SKM-1 treated with dmso at 0.1 percent for 144 hours (cell line): ENCODE measurements at regions not wholly inside any gene's neighbourhood (a gene's known extent, or its start where the extent isn't known, plus 50 kb on each side); places are given as distances from the start of the nearest gene placed in this dataset.

Experiments used
- DNase-seq: peaks from one replicate; lab custom pipeline; 2025; ENCODE audit not compliant: unreplicated experiment; lab: John Stamatoyannopoulos, UW

DNA sequence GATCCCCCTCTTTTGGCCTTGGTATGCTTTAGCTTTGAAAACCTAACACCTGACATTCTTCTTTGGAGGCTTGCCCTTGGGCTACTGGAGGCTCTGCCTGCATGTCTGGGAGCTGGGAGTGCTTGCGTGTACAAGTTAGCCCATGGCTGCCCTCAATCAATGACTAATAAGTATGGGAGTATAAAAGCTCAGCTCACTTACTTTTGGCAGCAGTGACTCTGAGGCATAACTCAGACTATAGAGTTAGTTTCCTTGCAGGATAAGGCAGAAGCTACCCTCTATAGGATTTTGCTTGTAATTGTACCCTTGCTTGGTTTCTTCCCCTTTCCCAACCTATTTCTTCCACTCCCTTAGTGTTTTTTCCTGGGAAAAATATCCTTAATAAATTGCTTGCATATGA lies 247.9 kb downstream of the PPP1R2C start:
- no peak for DNase-seq

DNA sequence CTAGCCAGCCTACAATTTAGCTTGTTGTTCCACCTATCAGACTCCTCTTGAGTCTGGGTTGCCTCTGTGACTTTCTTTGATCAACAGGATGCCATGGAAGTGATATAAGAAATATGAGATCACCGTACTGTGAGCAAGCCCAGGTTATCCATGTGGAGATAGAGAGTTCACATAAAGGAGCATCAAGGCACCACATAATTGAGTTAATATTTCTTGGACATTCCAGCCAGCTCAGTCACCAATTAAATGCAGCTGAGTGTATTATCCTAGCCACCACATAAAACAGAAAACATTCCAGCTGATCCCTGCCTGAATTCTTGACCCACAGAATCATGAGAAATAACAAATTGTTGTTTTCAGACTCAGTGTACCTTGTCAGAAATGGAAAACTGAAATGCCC lies 253.6 kb downstream of the PPP1R2C start:
- no peak for DNase-seq

DNA sequence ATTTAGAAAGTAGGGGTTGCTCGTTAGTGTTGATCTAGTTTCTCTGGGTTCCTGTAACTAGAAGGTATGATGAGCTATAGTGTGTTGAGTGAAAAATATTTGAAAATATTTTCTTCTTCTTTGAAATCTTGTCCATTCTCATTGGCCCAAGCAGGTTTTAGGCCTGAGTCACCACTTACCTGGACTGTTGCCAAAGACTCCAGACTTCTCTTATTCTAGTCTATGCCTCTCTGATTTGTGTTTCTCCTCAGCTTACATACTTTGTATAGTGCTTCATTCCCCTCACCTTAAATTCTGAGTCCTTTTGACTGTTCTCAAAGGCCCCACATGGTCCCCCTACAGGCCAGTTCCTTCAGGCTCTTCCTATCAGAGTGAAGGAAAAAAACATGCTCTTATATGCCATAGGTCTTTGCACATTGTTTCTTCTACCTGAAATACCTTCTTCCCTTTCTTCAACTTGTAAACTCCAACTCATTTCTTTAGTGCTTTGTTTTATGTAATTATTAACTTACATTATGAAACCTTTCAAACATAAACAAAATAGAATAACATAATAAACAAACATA lies 258.2 kb downstream of the PPP1R2C start:
- no peak for DNase-seq

DNA sequence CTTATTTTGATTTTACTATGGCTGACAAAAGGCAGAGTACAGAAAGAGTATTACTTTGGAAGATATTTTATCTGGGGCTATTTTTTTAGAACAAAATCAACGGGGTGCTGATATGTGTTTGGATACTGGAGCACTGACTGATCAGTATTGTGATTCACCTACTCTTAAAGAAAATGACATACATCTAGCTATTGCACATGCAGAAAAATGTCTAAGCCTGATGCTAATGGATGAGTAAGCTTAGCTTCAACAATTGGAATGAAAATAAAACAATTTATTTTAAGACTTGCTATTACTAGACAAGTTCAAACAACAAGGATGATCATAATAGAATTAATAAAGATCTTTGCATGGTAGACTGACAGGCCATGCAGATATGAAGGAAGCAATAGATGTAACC lies 262.0 kb downstream of the PPP1R2C start:
- no peak for DNase-seq

DNA sequence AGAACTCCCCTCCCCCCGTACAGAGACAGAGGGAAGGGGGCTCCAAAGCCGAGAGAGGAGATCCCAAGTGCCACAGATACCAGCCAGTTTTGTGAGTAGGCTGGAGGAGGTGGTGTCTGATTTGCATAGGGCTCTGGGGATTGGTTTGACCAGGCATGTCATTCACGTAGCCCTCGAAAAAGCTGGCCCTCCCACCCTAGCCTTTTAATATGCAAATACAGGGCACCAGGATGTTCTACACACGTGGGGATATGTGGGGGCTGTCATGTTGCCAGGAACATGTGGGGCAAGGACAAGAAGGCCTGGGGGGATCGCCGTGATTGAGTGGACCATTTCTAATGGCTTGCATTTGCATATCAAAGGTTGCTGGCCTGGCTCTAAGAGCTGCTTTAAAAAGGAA lies 272.9 kb downstream of the PPP1R2C start:
- no peak for DNase-seq

DNA sequence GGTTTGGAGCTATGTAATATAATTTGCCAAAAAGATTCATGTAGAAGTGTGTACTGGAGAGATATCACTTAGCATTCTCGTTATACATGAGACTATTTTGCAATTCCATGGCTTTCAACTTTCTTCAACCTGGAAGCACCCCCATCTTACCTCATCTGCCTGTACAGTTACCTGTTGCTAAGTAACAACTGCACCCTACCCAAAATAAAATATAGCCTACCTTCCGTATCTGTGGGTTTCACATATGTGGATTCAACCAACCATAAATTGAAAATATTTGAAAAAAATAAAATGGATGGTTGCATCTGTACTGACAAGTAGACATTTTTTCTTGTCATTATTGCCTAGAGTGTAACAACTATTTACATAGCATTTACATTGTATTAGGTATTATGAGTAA lies 278.3 kb downstream of the PPP1R2C start:
- no peak for DNase-seq

DNA sequence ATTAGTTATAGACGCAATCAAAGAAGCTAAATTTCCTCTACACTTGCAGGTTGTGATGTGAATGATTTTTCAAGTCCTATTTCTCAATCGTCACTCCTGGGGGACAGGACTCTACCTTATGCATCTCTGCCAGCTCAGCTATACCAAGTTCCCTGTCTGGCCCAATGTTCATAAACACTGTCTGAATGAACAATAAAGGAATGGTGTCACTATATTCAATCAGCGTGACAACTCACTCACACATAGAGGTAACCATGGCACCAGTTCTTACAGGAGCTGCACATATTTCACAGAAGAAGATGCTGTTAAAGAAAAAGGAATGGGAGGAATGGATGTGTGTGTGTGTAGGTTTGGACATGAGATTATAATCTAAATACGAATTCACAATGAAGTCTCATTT lies 280.6 kb downstream of the PPP1R2C start:
- DNase-seq = no peak

DNA sequence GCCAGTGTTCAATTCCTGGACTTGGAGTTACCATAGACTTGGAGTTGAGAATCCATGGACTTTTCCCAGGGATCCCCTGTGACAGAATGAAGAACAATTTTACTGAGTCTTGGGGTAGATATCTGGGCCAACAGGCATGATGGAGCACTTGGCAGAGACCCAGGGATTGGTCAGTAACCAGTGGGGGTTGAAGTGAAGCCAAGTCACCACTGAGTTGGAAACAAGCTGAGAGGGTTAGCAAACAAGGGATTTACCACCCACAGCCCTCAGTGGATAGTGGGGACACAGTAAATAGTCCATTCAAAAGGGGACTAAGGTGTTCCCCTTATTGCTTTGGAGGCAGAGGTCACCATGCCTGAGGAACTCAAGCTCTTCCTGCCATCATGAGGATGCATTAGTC lies 281.7 kb downstream of the PPP1R2C start:
- no peak for DNase-seq

DNA sequence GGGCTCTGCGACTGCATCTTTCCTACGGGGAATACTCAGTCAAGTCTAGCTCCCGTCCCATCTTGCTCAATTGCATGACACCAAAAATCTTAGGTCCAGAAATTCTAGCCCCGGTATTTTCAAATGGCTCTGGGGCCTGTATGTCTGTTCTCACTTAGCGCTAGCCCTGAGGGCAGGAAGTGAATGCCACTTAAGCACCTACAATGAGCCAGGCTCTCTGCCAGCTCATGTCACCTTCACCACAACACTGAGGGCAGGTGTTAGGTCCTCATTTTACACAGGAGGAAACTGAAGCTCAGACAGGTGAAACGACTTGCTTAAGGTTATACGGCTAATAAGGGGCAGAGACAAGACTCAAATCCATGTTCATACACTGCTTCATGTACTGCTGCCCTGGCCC lies 282.8 kb downstream of the PPP1R2C start:
- DNase-seq = no peak

DNA sequence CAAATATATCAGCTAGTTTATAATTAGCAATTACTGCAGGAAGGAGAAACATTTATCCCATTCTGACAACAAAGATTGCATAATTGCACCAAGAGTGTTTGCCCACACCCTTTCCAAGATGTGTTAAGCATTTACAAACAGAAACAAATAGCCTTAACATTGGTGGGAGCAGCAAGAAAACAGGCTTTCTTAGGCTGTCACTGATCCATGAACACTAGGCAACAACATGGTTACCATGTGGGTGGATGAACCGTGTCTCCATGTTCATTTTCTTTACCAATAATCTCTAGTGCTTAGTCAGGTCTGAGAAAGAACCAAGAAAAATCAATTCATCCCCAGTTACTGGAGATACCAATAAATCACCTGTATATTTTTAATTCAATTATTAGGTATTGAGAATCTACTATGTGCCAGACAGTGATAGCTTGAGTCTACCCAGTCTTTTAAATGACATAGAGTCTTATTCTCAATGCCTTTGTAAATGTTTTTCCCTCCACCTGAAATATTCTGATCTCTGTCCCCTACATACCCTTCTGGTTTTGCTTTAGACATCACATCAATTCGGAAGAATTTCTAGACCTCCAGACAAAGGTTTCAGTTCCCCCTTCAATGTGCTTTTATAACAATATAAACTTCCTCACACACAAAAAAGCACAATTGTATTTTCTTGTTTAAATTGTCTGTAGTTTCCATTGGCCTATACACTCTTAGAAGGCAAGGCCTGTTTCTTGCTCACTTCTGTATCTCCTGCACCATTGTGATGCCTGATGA lies 286.6 kb downstream of the PPP1R2C start:
- DNase-seq = no peak

DNA sequence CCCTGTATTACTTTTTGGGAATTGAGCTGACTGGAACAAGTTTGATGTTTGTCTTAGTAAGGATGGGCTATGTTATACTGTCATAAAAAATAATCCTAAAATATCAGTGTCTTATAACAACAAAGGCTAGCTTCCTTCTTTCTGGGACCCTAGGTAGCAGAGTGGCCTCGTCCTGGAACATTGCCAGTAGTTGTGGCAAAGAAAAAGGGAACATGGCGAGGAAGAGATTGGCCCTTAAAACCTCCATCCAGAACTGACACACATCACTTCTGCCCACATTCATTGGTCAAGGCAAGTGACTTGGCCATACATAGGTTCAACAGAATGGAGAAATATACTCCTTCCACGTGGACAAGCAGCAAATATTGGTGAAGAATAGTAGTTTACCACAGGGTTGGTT lies 287.9 kb downstream of the PPP1R2C start:
- DNase-seq = no peak

DNA sequence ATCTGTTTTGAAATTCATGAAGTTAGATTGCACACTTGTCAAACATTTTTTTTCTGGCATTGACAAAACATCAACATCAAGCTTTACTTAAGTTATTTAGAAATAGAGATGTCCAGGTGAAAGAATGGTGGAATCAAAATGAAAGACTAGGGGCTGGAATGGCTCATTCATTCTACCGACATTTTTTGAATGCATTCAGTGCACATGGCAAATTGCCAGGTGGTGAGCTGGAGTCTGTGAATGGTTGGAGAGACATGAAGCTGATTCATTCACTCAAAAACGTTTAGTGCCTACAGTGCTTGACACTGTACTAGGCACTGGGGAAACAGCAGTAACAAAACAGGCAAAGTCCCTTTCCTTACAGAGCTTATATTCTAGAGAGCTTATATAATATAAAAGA lies 292.4 kb downstream of the PPP1R2C start:
- no peak for DNase-seq

DNA sequence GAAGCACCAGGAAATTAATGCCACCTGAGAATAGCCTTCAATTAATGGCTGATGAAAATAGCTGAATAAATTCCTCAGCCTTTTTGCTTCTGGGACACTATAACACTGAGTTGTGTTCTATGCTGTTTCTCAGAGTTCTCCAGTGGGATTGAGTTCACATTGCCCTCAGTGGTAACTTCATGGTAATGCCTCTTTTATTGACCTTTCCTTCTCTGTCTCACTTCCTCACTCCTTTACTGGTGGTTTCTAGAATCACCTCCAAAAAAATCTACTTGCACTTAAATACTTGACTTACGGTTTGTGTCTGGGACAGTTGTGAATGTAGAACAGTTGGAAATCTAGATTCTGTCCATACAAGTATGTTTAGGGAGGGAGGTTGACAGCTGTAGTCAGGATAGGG lies 293.7 kb downstream of the PPP1R2C start:
- no peak for DNase-seq

DNA sequence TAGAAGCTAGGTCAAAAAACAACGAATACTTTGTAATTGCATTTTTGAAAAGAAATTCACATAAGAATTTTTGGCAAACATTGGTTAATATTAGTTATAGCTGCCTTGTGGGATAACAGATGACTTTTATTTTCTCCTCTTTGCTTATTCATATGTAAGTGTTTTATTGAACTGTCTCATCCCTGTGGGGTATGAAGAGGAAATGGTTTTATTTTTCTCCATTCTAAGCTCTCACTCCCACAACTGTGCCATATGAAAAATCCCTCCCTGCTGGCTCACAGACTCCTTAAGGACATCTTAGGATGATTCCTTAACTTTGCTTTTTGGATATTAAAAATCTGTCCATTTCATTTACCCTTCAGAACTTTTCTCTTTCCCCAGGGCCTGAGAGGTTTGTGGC lies 300.6 kb downstream of the PPP1R2C start:
- DNase-seq = no peak

DNA sequence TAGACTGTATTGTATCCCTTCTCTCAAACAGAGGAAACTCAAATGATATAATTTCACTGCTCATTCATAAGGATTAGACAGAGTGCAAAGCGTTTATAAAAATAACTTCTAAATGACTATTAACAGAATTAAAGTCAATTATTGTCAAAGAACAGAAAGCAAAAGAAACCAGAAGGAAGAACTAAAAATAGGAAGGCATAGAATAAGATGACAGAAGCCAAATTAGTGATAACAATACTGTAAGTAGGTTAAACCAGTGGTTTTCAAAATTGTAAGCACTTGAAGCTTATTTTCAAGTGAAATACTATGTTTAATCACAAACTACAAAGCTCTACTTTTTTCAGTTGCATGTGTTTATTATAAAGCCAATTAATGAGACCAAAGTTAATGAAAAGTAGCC lies 305.2 kb downstream of the PPP1R2C start:
- no peak for DNase-seq

DNA sequence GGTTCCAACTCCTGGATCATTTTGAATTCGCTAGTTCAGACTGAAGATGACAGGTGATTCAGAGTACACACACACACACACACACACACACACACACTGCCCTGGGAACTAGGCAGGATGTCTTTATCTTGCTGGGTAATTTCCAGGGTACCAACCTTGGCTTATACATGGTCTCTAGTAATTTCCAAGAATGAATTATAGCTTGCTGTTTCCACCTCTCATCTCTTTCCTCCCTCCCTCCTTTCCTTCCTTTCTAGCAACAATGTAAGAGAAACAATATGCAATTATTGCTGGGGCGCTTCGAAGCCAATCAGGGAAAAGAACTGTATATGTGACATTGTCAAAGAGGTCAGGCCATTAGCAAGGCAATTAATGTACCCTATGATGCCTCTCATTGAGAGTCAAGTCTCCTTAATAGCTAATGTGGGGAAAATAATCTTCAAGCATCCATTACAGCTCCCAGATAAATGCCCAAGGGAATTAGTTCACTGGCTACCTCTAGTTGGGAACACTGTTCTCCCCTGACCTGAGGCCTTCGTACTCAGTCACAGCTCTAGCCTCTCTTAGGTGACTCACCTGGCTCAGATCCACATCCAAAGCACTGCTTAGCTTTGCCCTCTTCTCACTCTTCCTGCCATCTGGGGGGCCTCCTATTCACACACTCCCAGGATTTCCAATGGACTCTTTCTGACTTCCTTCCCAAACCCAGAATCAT lies 311.5 kb downstream of the PPP1R2C start:
- DNase-seq = no peak

DNA sequence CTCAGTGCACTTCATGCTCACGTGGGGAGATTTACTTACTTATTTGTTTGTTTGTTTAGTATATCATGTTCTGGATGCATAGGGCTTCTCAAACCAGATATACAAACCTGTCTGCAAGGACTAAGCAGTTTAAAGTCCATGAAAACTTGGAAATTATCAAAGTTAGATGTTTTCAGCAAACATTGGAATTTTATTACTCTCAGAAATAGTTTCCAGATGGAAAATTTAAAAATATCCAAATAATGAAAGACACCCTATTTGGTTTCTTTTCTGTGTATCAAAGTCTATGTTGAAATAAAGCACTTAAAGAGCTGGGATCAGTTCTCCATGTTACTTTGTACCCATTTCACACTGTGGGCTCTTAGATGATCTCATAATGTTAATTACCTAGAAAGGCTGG lies 312.1 kb downstream of the PPP1R2C start:
- no peak for DNase-seq

DNA sequence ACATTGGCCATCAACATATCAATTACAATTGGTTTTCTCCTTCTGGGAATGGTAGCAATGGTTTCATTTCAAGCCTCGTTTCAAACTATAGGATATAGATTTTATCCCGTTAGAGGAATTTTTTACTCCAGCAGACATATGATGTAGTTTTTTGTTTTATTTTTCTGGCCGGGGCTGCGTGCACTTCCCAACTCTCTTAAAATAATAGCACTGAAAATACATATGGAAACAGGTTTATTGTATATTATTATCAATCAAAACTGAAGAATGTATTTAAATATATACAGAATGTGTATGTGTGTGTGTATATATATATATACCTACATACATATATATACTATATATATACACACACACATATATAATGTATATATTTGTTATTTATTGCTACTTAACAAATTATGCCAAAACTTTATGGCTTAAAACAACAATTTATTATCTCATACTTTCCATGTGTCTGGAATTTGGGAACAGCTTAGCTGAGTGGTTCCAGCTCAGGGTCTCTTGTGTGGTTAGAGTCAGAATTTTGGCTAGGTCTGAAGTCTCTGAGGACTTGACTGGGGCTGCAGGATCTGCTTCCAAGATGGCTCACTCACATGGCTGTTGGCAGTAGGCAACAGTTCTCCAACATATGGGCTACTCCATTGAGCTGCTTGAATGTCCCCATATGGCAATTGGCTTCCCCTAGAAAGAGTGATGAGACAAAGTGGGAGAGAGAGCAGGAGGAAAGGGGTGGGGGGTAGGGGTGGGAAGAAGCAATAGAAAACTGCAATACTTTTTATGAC lies 314.1 kb downstream of the PPP1R2C start:
- no peak for DNase-seq

DNA sequence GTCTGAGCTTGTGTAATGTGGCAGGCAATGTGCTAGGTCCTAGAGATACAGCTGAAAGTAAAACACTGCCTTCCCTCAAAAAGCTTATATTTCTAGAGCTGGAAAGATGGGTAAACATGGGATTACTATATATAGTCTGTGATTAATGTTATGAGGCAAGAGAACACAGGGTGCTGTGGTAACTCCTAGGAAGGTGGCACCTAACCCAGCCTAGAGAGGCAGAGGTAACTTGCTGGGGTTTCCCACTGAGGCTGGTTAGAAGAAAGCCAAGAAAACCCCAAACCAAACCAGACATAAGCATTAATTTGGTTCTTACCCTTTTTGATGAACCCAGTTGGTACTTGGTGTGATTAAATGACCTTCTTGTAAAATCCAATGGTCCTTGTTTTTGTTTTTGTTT lies 315.0 kb downstream of the PPP1R2C start:
- no peak for DNase-seq

DNA sequence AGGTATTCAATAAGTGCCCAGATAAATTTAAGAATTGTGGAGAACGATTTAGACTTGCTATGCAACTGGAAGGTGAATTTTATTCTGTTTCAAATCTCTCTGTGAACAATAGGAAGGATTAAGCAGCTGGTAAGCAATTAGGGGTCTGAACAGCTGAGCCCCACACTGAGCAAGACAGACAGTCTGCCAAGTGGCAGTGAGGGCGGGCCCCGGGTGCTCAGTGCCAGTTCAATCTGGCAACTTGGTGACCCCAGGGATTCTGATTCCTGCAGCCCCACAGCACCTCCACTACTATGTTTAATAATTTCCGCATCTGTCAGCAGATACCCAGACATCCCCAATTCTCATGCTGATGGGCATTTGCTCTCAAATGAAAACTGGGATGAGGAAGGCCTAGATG lies 317.3 kb downstream of the PPP1R2C start:
- no peak for DNase-seq

DNA sequence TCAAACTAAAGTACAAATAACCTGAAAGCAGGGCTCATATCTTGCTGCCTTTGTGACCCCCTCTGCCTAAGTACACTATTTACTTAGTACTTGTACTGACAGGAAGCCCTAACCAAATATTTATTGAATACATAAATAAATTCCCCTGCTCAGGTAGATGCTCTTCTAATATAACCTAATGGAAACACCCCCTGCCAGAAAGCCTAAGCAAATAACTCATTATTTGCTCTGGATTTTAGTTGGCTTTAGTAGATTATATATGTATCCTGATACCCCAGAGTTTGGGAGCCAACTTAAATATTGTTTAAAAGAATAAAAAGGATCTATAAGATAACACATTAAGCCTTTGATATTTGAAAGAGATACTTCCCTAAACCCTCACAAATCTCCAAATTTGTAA lies 318.2 kb downstream of the PPP1R2C start:
- DNase-seq = no peak
